Ovary (tissue), 7 donors: ENCODE measurements at regions not wholly inside any gene's neighbourhood (a gene's known extent, or its start where the extent isn't known, plus 50 kb on each side); places are given as distances from the start of the nearest gene placed in this dataset. TPM values are rescaled to one million over a fixed set of nuclear protein-coding genes. Genes with fewer than 3 reads are reported as not detected.

ENCODE experiments used
- DNase-seq, 5 donors: peaks; one replicate each; pipeline ENCODE4 v3.0.0-alpha.2; 2019 to 2020
- H3K27ac ChIP-seq, 2 donors: fragments of 200-600 bp; one replicate each; pipeline versions ENCODE4 v1.5.1 to v1.8.0; 2019 to 2022
- H3K27me3 ChIP-seq: fragments of 200-600 bp; one replicate; pipeline ENCODE4 v1.8.0; 2022
- H3K36me3 ChIP-seq: fragments of 200-600 bp; sonication (generic); one replicate; pipeline ENCODE4 v1.5.1; 2019
- H3K4me1 ChIP-seq: one replicate; pipeline ENCODE4 v1.8.1; 2013; ENCODE audit warnings: mild to moderate bottlenecking, moderate library complexity; ENCODE audit not compliant: insufficient read depth
- H3K4me3 ChIP-seq: fragments of 200-600 bp; sonication (generic); one replicate; pipeline ENCODE4 v1.5.1; 2017
- H3K9me3 ChIP-seq, 2 donors: fragments of 200-600 bp in 1 of 2; sonication (generic) in 1 of 2; one replicate each; pipeline versions ENCODE4 v1.5.1 to v1.8.1; 2013 to 2019; ENCODE audit warnings: mild to moderate bottlenecking in 1 of 2, moderate library complexity in 1 of 2
- CTCF ChIP-seq, 3 donors: fragments of 450-650 bp in 2 of 3; fragments of 200-600 bp in 1 of 3; IDR thresholded peaks; one replicate each; pipeline versions ENCODE4 v1.5.1 to v1.8.0; 2016 to 2022; ENCODE audit warnings: antibody characterized with exemption in 3 of 3, mild to moderate bottlenecking in 1 of 3
- EP300 ChIP-seq: sonication (generic); formaldehyde crosslinking; IDR thresholded peaks from one replicate; pipeline ENCODE4 v1.6.1; 2017; ENCODE audit warnings: antibody characterized with exemption
- POLR2A ChIP-seq: fragments of 450-650 bp; IDR thresholded peaks from one replicate; pipeline ENCODE4 v1.6.1; 2017; ENCODE audit warnings: antibody characterized with exemption, mild to moderate bottlenecking, moderate library complexity
- WGBS, 3 donors: extraction: QIAGEN DNeasy Blood & Tissue Kit in 1 of 3; methylation state at CpG; one replicate each; pipeline versions ENCODE4 v1.1.5 to v1.1.7; 2013 to 2017; 5-methylcytosine and 5-hydroxymethylcytosine counted together
- intact Hi-C, 4 donors: fragments of 100-400 bp; cut with DNase I; formaldehyde crosslinking; loops; one replicate each; pipeline versions ENCODE4 v1.11.0 to v1.15.1; 2022 to 2023
- small RNA-seq: library from RNA; depleted of rRNA; stranded (forward); fragments of <200 nt; gene quantifications from one replicate; pipeline ENCODE3, GENCODE V24; 2016
- donor health status: DM: no; HTN: no; CAD: no; lungs with moderate emphysema.
- donor health status: DM: no; HTN: no; CAD: no.
- donor health status: Bipolar disorder and iron deficiency.
- donor health status: DM: no; HTN: no; CAD: no.
- donor health status: DM: yes; HTN: yes; CAD: no.

GRCh38 chr20:21781446-21782075, 76.1 kb downstream of the PAX1 start:
- H3K9me3 ChIP-seq: no peaks in the 10 kb centered on the region
- H3K4me1 ChIP-seq: no peaks in the 10 kb centered on the region
- no peaks in the 10 kb centered on the region for H3K36me3 ChIP-seq
- TF ChIP-seq CTCF (IDR thresholded peaks at IDR 0.05) (no peak), EP300 (no peak), POLR2A (no peak)
- H3K4me3 ChIP-seq: no peak overlapping the region
- DNase-seq: no peak
- no peaks in the 10 kb centered on the region for H3K27me3 ChIP-seq
- intact Hi-C loops: no loop called here
- H3K27ac ChIP-seq: no peak overlapping the region
- WGBS, 3 donors: 59 to 74% (median 72%) methylated on average over 24 of the region's 24 CpGs

- H3K27me3 ChIP-seq: no peaks in the 10 kb centered on the region
- intact Hi-C loops: no loop called here
- H3K36me3 ChIP-seq: no peaks in the 10 kb centered on the region
- no peak overlapping the region for H3K4me3 ChIP-seq
- TF ChIP-seq EP300 (no peak), CTCF (IDR thresholded peaks at IDR 0.05) (no peak), POLR2A (no peak)
- H3K9me3 ChIP-seq: no peaks in the 10 kb centered on the region
- H3K4me1 ChIP-seq: no peaks in the 10 kb centered on the region
- DNase-seq: no peak
- 61 to 75% (median 66%) methylated on average over 4 of the region's 4 CpGs for WGBS, 3 donors
- H3K27ac ChIP-seq: no peak overlapping the region
Observed at GRCh38 chr20:21780528-21780927, 75.1 kb downstream of the PAX1 start.

Small RNA genes lying in the stretch of these regions (small RNA-seq; reads per million reads assigned to genes)
- not detected for gene AL121912.1
